ENCODE measurements at regions not wholly inside any gene's neighbourhood (a gene's known extent, or its start where the extent isn't known, plus 50 kb on each side); places are given as distances from the start of the nearest gene placed in this dataset.

- DNase-seq, result no peak
- ChIA-PET POLR2A (no interaction called here), CTCF (no interaction called here)
- H3K4me3 Mint-ChIP-seq, result no peak overlapping the region
- intact Hi-C loops (cut with micrococcal nuclease), result no loop called here
- no peaks in the 10 kb centered on the region for H3K9me3 Mint-ChIP-seq
- H3K4me1 Mint-ChIP-seq (ENCODE audit: low read depth), result no peaks in the 10 kb centered on the region
- no peak for ATAC-seq
- no peaks in the 10 kb centered on the region for H3K36me3 Mint-ChIP-seq (ENCODE audit: low read depth)
- TF ChIP-seq CTCF (IDR thresholded peaks at IDR 0.05), result no peak
- no peaks in the 10 kb centered on the region for H3K27me3 Mint-ChIP-seq
- no peak overlapping the region for H3K27ac Mint-ChIP-seq
Observed at GRCh38 chr6:4294636-4295035, 159.3 kb upstream of the ECI2 start.

- H3K27ac Mint-ChIP-seq, result no peak overlapping the region
- H3K36me3 Mint-ChIP-seq (ENCODE audit: low read depth), result no peaks in the 10 kb centered on the region
- no peak overlapping the region for H3K4me3 Mint-ChIP-seq
- no peak for ATAC-seq
- intact Hi-C loops (cut with micrococcal nuclease), result no loop called here
- ChIA-PET CTCF (no interaction called here), POLR2A (no interaction called here)
- TF ChIP-seq CTCF (IDR thresholded peaks at IDR 0.05), result no peak
- DNase-seq, result no peak
- no peaks in the 10 kb centered on the region for H3K27me3 Mint-ChIP-seq
- no peaks in the 10 kb centered on the region for H3K9me3 Mint-ChIP-seq
- H3K4me1 Mint-ChIP-seq (ENCODE audit: low read depth), result no peaks in the 10 kb centered on the region
Observed at GRCh38 chr6:4291453-4292403, 156.4 kb upstream of the ECI2 start.

- H3K9me3 Mint-ChIP-seq, result no peaks in the 10 kb centered on the region
- no peaks in the 10 kb centered on the region for H3K36me3 Mint-ChIP-seq (ENCODE audit: low read depth)
- ChIA-PET POLR2A (no interaction called here), CTCF (interaction anchor here (0.7 kb wide), 1 partner anchor 16 kb away, joined by 3 read pairs; no protein-coding TSS in a partner anchor)
- intact Hi-C loops (cut with micrococcal nuclease), result no loop called here
- no peak overlapping the region for H3K27ac Mint-ChIP-seq
- H3K27me3 Mint-ChIP-seq, result no peaks in the 10 kb centered on the region
- no peak for ATAC-seq
- H3K4me1 Mint-ChIP-seq (ENCODE audit: low read depth), result no peaks in the 10 kb centered on the region
- no peak for TF ChIP-seq CTCF (IDR thresholded peaks at IDR 0.05)
- DNase-seq, result no peak
- no peak overlapping the region for H3K4me3 Mint-ChIP-seq
Observed at GRCh38 chr6:4289770-4290320, 154.5 kb upstream of the ECI2 start.

- H3K9me3 Mint-ChIP-seq, result no peaks in the 10 kb centered on the region
- ChIA-PET POLR2A (no interaction called here), CTCF (no interaction called here)
- no peaks in the 10 kb centered on the region for H3K4me1 Mint-ChIP-seq (ENCODE audit: low read depth)
- DNase-seq (no peak), ATAC-seq (no peak)
- intact Hi-C loops (cut with micrococcal nuclease), result no loop called here
- no peaks in the 10 kb centered on the region for H3K36me3 Mint-ChIP-seq (ENCODE audit: low read depth)
- H3K27ac Mint-ChIP-seq, result no peak overlapping the region
- peaks cover 7% of the 10 kb centered on the region for H3K27me3 Mint-ChIP-seq
- no peak for TF ChIP-seq CTCF (IDR thresholded peaks at IDR 0.05)
- no peak overlapping the region for H3K4me3 Mint-ChIP-seq
Observed at GRCh38 chr6:4287811-4288244, 152.5 kb upstream of the ECI2 start.

GRCh38 chr6:4287372-4287771, 152.0 kb upstream of the ECI2 start:
- CTCF ChIA-PET, result no interaction called here
- TF ChIP-seq CTCF (IDR thresholded peaks at IDR 0.05), result no peak
- POLR2A ChIA-PET, result no interaction called here
- Mint-ChIP-seq H3K36me3 (ENCODE audit: low read depth) (no peaks in the 10 kb centered on the region), H3K9me3 (no peaks in the 10 kb centered on the region), H3K4me3 (no peak overlapping the region), H3K27ac (no peak overlapping the region), H3K27me3 (peaks cover 8% of the 10 kb centered on the region), H3K4me1 (ENCODE audit: low read depth) (no peaks in the 10 kb centered on the region)
- intact Hi-C loops (cut with micrococcal nuclease), result no loop called here
- no peak for DNase-seq
- no peak for ATAC-seq

Measured in activated CD8-positive, alpha-beta T cell treated with anti-CD3 and anti-CD28 coated beads for 36 hours (primary cell).